D721Med (cell line): ENCODE measurements at regions not wholly inside any gene's neighbourhood (a gene's known extent, or its start where the extent isn't known, plus 50 kb on each side); places are given as distances from the start of the nearest gene placed in this dataset.

ENCODE experiments used
- DNase-seq: peaks from one replicate; pipeline ENCODE4 v3.0.0; 2011; ENCODE audit warnings: low spot score; ENCODE audit not compliant: insufficient read length
- FAIRE-seq: peaks from 2 replicates; lab custom pipeline; 2011; peaks lifted over from hg19 to GRCh38; lab: Jason Lieb, UNC
- CTCF ChIP-seq: IDR thresholded peaks from 2 replicates; pipeline ENCODE4 v1.5.1; 2012; ENCODE audit warnings: mild to moderate bottlenecking, control low read depth; ENCODE audit not compliant: insufficient read depth; ENCODE audit errors: missing control alignments

GRCh38 chr7:80330434-80330833 lies 181.4 kb downstream of the GNAT3 start:
- no peak for FAIRE-seq
- TF ChIP-seq CTCF: no peak
- DNase-seq: no peak

- no peak for DNase-seq
- no peak for TF ChIP-seq CTCF
- no peak for FAIRE-seq
These were observed 187.8 kb downstream of the GNAT3 start for GRCh38 chr7:80324032-80324431.

DNA sequence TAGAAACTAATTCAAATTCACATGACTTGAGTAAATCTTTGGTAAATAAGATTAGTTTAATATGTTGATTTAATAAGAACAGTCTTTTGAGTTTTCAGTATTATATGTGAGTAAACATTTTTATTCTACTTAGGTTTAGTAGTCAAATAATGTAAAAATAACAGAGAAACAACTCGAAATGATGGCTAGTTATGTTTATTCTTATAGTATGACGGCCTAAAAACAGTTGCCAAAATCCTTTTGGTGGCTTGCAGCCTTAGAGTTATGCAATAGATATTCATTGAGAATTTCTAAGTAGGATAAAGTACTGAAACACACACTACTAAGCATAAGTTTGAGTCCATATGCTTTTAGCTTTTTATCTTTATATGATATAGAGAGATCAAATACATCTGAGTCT lies 184.8 kb downstream of the GNAI1 start:
- FAIRE-seq: no peak
- no peak for TF ChIP-seq CTCF
- DNase-seq: no peak

- DNase-seq (no peak), FAIRE-seq (no peak)
- TF ChIP-seq CTCF: no peak
These were observed 183.4 kb downstream of the GNAI1 start for GRCh38 chr7:80318081-80318480.

GRCh38 chr7:80316811-80317210 lies 182.2 kb downstream of the GNAI1 start:
- TF ChIP-seq CTCF: no peak
- FAIRE-seq (no peak), DNase-seq (no peak)

DNA sequence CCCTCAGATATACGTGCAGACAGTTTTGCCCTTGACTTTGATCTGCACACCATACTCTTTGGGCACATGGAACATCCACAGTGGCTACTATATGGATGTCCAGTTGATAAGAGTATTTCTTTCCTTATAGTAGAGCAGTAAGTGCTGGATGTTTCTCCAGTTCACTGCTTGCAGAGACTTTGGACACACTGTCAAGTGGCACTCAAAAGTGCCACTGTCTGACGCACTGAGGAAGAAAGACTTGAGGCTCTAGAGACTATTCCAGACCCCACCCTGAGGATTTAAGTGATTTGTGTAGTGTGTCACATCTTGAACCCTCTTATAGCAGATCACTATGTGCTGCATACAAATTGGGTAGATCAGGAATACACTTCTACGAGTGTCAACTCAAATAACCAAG lies 179.1 kb downstream of the GNAI1 start:
- no peak for TF ChIP-seq CTCF
- DNase-seq (no peak), FAIRE-seq (no peak)

DNA sequence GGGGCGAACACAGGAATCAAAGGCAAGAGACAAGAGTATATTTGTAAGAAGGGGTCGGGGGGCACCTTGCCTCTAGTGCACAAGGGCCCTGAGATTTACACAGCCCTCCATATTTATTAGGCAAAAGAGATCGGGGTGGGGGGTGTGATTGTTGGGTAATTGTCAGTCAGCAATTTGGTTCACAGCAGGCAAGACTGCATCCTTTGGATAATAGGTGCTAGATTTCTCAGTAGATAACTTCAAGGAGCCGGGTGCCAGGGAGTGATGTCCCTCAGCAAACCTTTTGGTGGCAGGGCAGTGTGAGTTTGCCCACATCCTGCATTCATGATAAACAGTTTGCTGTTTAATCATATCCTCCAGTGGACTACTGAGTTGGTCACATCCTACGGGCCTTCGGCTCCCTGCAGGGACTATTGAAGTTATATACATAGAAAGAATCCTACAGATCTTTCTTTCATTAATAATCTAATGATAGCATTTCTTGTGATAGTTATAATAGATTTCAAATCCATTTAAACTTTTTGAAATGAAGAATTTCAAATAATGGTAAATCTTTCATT lies 178.5 kb downstream of the GNAI1 start:
- no peak for FAIRE-seq
- no peak for TF ChIP-seq CTCF
- no peak for DNase-seq
